Heart left ventricle (tissue), 16 donors: ENCODE measurements at regions not wholly inside any gene's neighbourhood (a gene's known extent, or its start where the extent isn't known, plus 50 kb on each side); places are given as distances from the start of the nearest gene placed in this dataset.
A peak's percentile ranks its signal among the peaks of the same experiment; 100 is the strongest.
"Not testable (repeated sequence)": the region's sequence is repeated elsewhere in the genome, so short reads cannot be mapped to it uniquely, and the experiment has no call there.

Source experiments
- ATAC-seq, 4 donors: fragments of 200-7000 bp; cut with Tn5 transposase; one replicate each; pipeline ENCODE4 v1.9.1; 2020 to 2022; ENCODE audit warnings: moderate library complexity in 4 of 4, mild to moderate bottlenecking in 3 of 4, moderate number of reproducible peaks in 1 of 4
- DNase-seq, 5 donors: peaks; one replicate each; pipeline ENCODE4 v3.0.0-alpha.2; 2020
- H3K27ac ChIP-seq, 12 donors: fragments of 200-600 bp; sonication (generic) in 4 of 12; one replicate each; pipeline versions ENCODE4 v1.5.0 to v1.8.0; 2016 to 2022; ENCODE audit warnings: mild to moderate bottlenecking in 2 of 12
- H3K27me3 ChIP-seq, 9 donors: fragments of 200-600 bp; sonication (generic) in 2 of 9; one replicate each; pipeline versions ENCODE4 v1.5.1 to v1.8.0; 2016 to 2022; ENCODE audit warnings: mild to moderate bottlenecking in 3 of 9
- H3K36me3 ChIP-seq, 9 donors: fragments of 200-600 bp; sonication (generic) in 2 of 9; one replicate each; pipeline versions ENCODE4 v1.5.0 to v1.8.0; 2018 to 2022; ENCODE audit warnings: mild to moderate bottlenecking in 2 of 9
- H3K4me1 ChIP-seq, 12 donors: fragments of 200-600 bp; sonication (generic) in 4 of 12; one replicate each; pipeline versions ENCODE4 v1.5.0 to v1.8.0; 2016 to 2022; ENCODE audit warnings: mild to moderate bottlenecking in 3 of 12
- H3K4me3 ChIP-seq, 12 donors: fragments of 200-600 bp; sonication (generic) in 4 of 12; one replicate each; pipeline versions ENCODE4 v1.5.0 to v1.8.0; 2017 to 2022; ENCODE audit warnings: mild to moderate bottlenecking in 9 of 12, moderate library complexity in 4 of 12
- H3K9me3 ChIP-seq, 12 donors: fragments of 200-600 bp; sonication (generic) in 4 of 12; one replicate each; pipeline versions ENCODE4 v1.5.0 to v1.8.0; 2016 to 2022; ENCODE audit warnings: mild to moderate bottlenecking in 1 of 12
- POLR2A ChIP-seq, 2 donors: fragments of 450-650 bp; IDR thresholded peaks; one replicate each; pipeline ENCODE4 v1.6.1; 2017; ENCODE audit warnings: antibody characterized with exemption in 2 of 2, mild to moderate bottlenecking in 2 of 2, moderate library complexity in 2 of 2
- WGBS, 4 donors: extraction: QIAGEN DNeasy Blood & Tissue Kit in 2 of 4; methylation state at CpG; one replicate each; pipeline versions ENCODE4 v1.1.5 to v1.1.7; 2013 to 2018; 5-methylcytosine and 5-hydroxymethylcytosine counted together
- intact Hi-C, 10 donors: fragments of 100-400 bp; cut with DNase I; formaldehyde crosslinking; loops; one replicate each; pipeline versions ENCODE4 v1.11.1 to v1.14.2; 2022
- TF ChIP-seq, protein P1 (sequence below), 12 donors: fragments of 200-600 bp; sonication (generic) in 4 of 12; IDR thresholded peaks; one replicate each; pipeline versions ENCODE4 v1.5.0 to v1.8.0; 2018 to 2022; ENCODE audit warnings: antibody characterized with exemption in 12 of 12, mild to moderate bottlenecking in 5 of 12
- donor health status: ischemic (EF 13 %, LVEDD 7.1; RV severe dilation, severe dysfunction).
- donor health status: healthy with polysubstance abuse.
- donor health status: DM: no; HTN: yes; CAD: no.
- donor health status: DM: no; HTN: no; CAD: no.
- donor health status: ischemic (EF 25% LVEDD 6.9; RV normal size, moderate dysfunction).
- donor health status: ischemic (EF 25% LVEDD 5.7; RV mildly dilated, moderate dysfunction).
- donor health status: healthy.
- donor health status: DM: yes; HTN: yes; CAD: no.
- donor health status: ischemic (EF 35%, LVEDD 5.7; RV mildly dilated, moderate dysfunction).
- donor health status: nonischemic (EF 11% LVEDD 7.7; RV severe dilation, severe dysfunction).
- donor health status: DM: yes; HTN: yes; CAD: no.
- donor health status: PGD.
- donor health status: ischemic (EF 29% LVEDD 5.4; RV normal size, mild dysfunction).
- donor health status: nonischemic (EF 23%, LVEDD 6.1; RV moderate dilation, normal function).

- Histone ChIP-seq H3K27me3 (no peaks in the 10 kb centered on the region), H3K27ac (no peak overlapping the region), H3K4me3 (no peak overlapping the region), H3K36me3 (no peaks in the 10 kb centered on the region), H3K4me1 (no peaks in the 10 kb centered on the region), H3K9me3 (peaks cover 0 to 21% (median 0%) of the 10 kb centered on the region in 12 donors)
- TF ChIP-seq POLR2A (IDR thresholded peaks at IDR 0.05): no peak
- TF ChIP-seq, protein P1, sequence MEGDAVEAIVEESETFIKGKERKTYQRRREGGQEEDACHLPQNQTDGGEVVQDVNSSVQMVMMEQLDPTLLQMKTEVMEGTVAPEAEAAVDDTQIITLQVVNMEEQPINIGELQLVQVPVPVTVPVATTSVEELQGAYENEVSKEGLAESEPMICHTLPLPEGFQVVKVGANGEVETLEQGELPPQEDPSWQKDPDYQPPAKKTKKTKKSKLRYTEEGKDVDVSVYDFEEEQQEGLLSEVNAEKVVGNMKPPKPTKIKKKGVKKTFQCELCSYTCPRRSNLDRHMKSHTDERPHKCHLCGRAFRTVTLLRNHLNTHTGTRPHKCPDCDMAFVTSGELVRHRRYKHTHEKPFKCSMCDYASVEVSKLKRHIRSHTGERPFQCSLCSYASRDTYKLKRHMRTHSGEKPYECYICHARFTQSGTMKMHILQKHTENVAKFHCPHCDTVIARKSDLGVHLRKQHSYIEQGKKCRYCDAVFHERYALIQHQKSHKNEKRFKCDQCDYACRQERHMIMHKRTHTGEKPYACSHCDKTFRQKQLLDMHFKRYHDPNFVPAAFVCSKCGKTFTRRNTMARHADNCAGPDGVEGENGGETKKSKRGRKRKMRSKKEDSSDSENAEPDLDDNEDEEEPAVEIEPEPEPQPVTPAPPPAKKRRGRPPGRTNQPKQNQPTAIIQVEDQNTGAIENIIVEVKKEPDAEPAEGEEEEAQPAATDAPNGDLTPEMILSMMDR (IDR thresholded peaks at IDR 0.05): no peak
- no peak for DNase-seq
- intact Hi-C loops: no loop called here
- ATAC-seq: no peak
- 88 to 98% (median 95%) methylated on average over 1 of the region's 1 CpG for WGBS, 4 donors
These were observed 1301.2 kb downstream of the JRKL start for GRCh38 chr11:97691061-97691460.

GRCh38 chr11:97702951-97703350 lies 1313.1 kb downstream of the JRKL start:
- Histone ChIP-seq H3K4me1 (no peaks in the 10 kb centered on the region), H3K27me3 (no peaks in the 10 kb centered on the region), H3K36me3 (no peaks in the 10 kb centered on the region), H3K4me3 (no peak overlapping the region), H3K27ac (no peak overlapping the region), H3K9me3 (no peaks in the 10 kb centered on the region)
- no peak for DNase-seq
- TF ChIP-seq POLR2A (IDR thresholded peaks at IDR 0.05): no peak
- TF ChIP-seq, protein P1 (IDR thresholded peaks at IDR 0.05): no peak
- no peak for ATAC-seq
- 58 to 73% (median 62%) methylated on average over 1 of the region's 1 CpG for WGBS, 4 donors
- intact Hi-C loops: no loop called here

GRCh38 chr11:97703851-97704250 lies 1314.0 kb downstream of the JRKL start:
- no peak for ATAC-seq
- Histone ChIP-seq H3K36me3 (no peaks in the 10 kb centered on the region), H3K27me3 (no peaks in the 10 kb centered on the region), H3K27ac (no peak overlapping the region), H3K9me3 (no peaks in the 10 kb centered on the region), H3K4me1 (no peaks in the 10 kb centered on the region), H3K4me3 (no peak overlapping the region)
- intact Hi-C loops: no loop called here
- WGBS, 4 donors: 81 to 94% (median 86%) methylated on average over 3 of the region's 3 CpGs
- TF ChIP-seq POLR2A (IDR thresholded peaks at IDR 0.05): no peak
- TF ChIP-seq, protein P1 (IDR thresholded peaks at IDR 0.05): no peak
- no peak for DNase-seq

DNA sequence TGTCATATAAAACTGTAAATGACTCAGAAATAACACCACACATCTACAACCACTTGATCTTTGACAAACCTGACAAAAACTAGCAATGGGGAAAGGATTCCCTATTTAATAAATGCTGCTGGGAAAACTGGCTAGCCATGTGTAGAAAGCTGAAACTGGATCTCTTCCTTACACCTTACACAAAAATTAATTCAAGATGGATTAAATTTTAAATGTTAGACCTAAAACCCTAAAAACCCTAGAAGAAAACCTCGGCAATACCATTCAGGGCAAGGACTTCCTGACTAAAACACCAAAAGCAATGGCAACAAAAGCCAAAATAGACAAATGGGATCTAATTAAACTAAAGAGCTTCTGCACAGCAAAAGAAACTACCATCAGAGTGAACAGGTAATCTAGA lies 1315.3 kb upstream of the CNTN5 start:
- DNase-seq, H3K27me3 ChIP-seq, H3K36me3 ChIP-seq, H3K27ac ChIP-seq, H3K4me3 ChIP-seq, H3K9me3 ChIP-seq, H3K4me1 ChIP-seq, intact Hi-C loops, ATAC-seq: not testable (repeated sequence)
- 82 to 100% (median 96%) methylated on average over 1 of the region's 1 CpG for WGBS, 4 donors

GRCh38 chr11:97717922-97718321 lies 1302.8 kb upstream of the CNTN5 start:
- Histone ChIP-seq H3K4me1 (no peaks in the 10 kb centered on the region), H3K4me3 (no peak overlapping the region), H3K27ac (no peak overlapping the region), H3K9me3 (peaks cover 0 to 8% (median 0%) of the 10 kb centered on the region in 12 donors), H3K27me3 (no peaks in the 10 kb centered on the region), H3K36me3 (no peaks in the 10 kb centered on the region)
- intact Hi-C loops: no loop called here
- ATAC-seq: no peak
- TF ChIP-seq, protein P1 (IDR thresholded peaks at IDR 0.05): no peak
- TF ChIP-seq POLR2A (IDR thresholded peaks at IDR 0.05): no peak
- DNase-seq: peak in 1 of 5 donors; percentile 55
- WGBS, 4 donors: 96 to 98% (median 97%) methylated on average over 17 to 26 of the region's 26 CpGs
